ENCODE measurements at regions not wholly inside any gene's neighbourhood (a gene's known extent, or its start where the extent isn't known, plus 50 kb on each side); places are given as distances from the start of the nearest gene placed in this dataset.

DNA sequence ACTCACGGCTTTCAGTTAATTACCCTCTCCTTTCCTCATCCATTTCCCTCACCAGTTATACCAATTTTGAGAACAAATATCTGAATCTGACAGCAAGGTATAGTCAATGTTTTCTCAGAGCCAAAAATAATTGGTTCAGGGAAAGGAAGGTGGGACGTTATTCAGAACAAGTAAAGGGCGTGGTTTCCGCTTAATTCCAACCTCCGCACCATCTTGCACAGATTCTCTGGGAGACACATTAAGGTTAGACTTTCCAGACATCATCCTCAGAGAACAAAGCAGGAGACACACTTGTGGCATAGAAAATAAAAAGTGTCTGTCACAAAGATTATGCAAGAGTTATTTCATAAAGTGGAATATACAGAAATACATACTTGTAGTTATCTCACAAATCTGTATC lies 441.2 kb downstream of the IRX1 start:
- H3K4me3 ChIP-seq (ENCODE audit: low read depth, low read length): no peak overlapping the region
- TF ChIP-seq, protein P1, sequence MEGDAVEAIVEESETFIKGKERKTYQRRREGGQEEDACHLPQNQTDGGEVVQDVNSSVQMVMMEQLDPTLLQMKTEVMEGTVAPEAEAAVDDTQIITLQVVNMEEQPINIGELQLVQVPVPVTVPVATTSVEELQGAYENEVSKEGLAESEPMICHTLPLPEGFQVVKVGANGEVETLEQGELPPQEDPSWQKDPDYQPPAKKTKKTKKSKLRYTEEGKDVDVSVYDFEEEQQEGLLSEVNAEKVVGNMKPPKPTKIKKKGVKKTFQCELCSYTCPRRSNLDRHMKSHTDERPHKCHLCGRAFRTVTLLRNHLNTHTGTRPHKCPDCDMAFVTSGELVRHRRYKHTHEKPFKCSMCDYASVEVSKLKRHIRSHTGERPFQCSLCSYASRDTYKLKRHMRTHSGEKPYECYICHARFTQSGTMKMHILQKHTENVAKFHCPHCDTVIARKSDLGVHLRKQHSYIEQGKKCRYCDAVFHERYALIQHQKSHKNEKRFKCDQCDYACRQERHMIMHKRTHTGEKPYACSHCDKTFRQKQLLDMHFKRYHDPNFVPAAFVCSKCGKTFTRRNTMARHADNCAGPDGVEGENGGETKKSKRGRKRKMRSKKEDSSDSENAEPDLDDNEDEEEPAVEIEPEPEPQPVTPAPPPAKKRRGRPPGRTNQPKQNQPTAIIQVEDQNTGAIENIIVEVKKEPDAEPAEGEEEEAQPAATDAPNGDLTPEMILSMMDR (IDR thresholded peaks at IDR 0.05; ENCODE audit: control insufficient read depth, extremely low read depth, insufficient read depth): no peak
- no peak for DNase-seq (ENCODE audit: low read depth)

DNA sequence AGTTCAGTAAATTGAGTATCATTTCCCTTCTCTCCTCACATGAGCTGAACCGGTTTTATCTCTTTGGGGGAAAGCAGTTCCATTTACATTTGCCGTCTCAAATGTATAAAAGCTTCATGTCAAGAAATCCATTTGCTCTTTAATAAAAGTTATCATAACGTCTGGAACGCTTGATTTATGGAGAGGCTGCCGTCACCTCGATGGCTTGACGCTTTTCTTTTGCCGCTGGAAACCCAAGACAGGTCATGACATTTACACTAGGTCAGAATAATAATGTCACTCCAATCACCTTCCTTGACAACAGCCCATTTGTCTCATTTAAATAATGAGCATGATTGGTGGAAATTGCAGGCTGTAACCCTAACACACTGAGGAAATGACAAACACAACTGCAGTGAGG lies 443.4 kb downstream of the IRX1 start:
- DNase-seq (ENCODE audit: low read depth): no peak
- H3K4me3 ChIP-seq (ENCODE audit: low read depth, low read length): no peak overlapping the region
- TF ChIP-seq, protein P1 (IDR thresholded peaks at IDR 0.05; ENCODE audit: control insufficient read depth, extremely low read depth, insufficient read depth): no peak

DNA sequence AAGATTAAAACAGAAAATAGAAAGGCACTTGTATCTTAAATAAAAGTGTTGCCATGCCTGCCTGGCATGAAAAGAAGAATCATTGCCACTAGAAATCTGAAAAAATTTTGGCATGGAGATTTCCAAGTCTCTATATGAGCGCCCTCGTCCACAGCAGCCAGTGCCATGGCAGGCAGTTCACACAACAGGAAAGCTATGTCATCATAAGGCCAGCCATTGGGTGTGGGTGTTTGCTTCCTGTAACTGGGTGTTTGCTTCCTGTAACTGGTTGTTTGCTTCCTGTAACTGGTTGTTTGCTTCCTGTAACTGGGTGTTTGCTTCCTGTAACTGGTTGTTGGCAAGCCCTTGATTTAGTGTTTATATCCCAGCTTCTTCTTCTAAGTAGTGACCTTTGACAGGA lies 446.7 kb downstream of the IRX1 start:
- H3K4me3 ChIP-seq (ENCODE audit: low read depth, low read length): no peak overlapping the region
- peak; percentile 19 for DNase-seq (ENCODE audit: low read depth)
- TF ChIP-seq, protein P1 (IDR thresholded peaks at IDR 0.05; ENCODE audit: control insufficient read depth, extremely low read depth, insufficient read depth): no peak

DNA sequence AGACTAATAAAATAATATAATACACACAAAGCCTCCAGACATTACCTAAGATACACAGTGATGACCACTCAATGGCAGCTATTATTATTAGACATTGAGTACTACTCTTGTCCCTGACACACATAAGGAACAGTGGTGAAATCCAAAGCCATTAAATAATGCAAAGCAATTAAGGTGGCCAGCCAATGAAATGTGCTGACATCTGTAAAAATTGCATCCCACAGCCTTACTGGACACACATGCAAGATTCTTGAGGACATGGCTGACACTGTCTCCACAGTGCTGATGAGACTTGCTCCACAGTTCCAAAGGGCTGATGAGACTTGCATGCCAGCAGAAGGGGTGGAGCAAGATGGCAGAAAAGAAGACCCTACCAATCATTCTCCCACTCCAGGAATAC lies 447.5 kb downstream of the IRX1 start:
- no peak overlapping the region for H3K4me3 ChIP-seq (ENCODE audit: low read depth, low read length)
- TF ChIP-seq, protein P1 (IDR thresholded peaks at IDR 0.05; ENCODE audit: control insufficient read depth, extremely low read depth, insufficient read depth): no peak
- no peak for DNase-seq (ENCODE audit: low read depth)

DNA sequence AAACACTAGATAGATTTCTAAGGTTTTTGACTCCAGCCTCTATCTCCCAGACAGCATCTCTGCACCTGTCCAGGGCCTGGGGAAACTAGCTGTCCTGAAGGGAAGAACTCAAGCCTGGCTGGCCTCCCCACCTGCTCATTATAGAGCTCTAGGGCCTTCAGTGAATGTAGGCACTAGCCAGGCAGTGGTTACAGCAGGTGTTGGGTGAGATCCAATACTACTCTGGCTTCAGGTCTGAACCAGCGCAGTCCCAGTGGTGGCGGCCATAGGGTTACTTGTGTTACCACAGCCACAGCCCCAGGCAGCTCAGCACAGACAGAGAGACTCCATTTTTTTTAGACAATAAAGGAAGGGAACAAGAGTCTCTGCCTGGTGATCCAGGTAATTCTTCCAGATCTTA lies 449.2 kb downstream of the IRX1 start:
- no peak overlapping the region for H3K4me3 ChIP-seq (ENCODE audit: low read depth, low read length)
- no peak for DNase-seq (ENCODE audit: low read depth)
- TF ChIP-seq, protein P1 (IDR thresholded peaks at IDR 0.05; ENCODE audit: control insufficient read depth, extremely low read depth, insufficient read depth): no peak

DNA sequence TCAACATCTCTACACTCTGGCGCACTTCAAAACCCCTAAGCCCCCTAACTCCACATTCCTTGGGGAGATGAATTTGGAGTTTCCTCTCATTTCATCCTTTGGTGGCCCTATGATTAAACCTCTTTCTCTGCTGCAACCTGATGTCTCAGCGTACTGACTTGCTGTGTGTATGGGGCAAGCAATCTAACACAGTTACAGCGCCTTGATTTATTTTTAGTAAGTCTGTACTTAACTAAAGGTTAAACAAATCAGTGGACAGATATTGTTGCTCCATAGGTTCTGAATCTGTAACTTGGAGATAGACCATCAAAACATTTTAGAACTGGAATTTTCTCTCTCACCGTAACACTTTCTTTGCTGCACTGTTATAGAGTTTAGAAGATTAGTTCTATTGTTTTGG lies 452.8 kb downstream of the IRX1 start:
- H3K4me3 ChIP-seq (ENCODE audit: low read depth, low read length): no peak overlapping the region
- TF ChIP-seq, protein P1 (IDR thresholded peaks at IDR 0.05; ENCODE audit: control insufficient read depth, extremely low read depth, insufficient read depth): no peak
- DNase-seq (ENCODE audit: low read depth): no peak

DNA sequence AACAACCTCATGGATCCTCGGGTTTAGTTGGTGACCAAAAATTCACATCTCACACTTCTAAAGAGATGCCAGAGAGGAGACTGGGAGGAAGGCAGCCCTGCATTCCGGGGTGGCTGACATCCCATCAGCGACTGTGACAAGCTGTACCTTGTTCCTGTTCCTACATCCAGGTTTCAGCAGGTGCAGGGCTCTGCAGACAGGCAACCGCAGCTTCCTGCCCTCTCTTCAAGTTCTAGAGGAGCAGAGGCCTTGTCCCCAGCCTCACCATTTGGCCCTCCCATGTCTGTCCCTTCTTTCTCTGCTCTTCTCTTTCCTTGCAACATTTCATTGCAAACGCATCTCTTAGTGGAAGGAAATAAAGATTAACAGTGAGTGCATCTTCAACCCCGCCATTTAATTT lies 454.6 kb downstream of the IRX1 start:
- TF ChIP-seq, protein P1 (IDR thresholded peaks at IDR 0.05; ENCODE audit: control insufficient read depth, extremely low read depth, insufficient read depth): no peak
- no peak for DNase-seq (ENCODE audit: low read depth)
- H3K4me3 ChIP-seq (ENCODE audit: low read depth, low read length): no peak overlapping the region

Data from LNCaP clone FGC (cell line).